ENCODE measurements at regions not wholly inside any gene's neighbourhood (a gene's known extent, or its start where the extent isn't known, plus 50 kb on each side); places are given as distances from the start of the nearest gene placed in this dataset.

DNA sequence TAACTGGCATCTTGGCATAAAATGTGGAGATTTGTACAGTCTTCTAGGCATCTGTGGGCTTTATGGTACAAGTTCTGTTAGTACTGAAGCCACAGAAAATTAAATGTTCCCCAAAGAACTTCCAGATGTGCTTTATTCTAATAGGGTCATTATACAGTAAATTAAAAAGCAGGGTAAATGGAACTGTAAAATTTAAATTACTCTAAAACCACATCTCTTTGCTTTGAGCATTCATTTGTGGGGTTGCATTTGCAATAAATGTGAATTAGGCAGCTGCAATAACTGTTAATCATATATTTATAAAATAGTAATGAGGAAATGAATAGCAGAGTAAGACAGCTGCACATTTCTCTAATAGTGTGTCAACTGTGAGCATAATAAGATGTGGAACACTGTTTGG lies 151.5 kb downstream of the BUB3 start:
- no peaks in the 10 kb centered on the region for H3K27me3 ChIP-seq (ENCODE audit: insufficient read depth, poor library complexity, severe bottlenecking)
- no peak overlapping the region for H3K27ac ChIP-seq (replicated peaks)
- no peak for TF ChIP-seq GABPA (IDR thresholded peaks at IDR 0.05; ENCODE audit: low read depth)
- TF ChIP-seq SPI1 (IDR thresholded peaks at IDR 0.05; ENCODE audit: borderline replicate concordance, low read depth): no peak
- TF ChIP-seq CTCF (IDR thresholded peaks at IDR 0.05; ENCODE audit: insufficient read depth, low read length): no peak
- H3K4me3 ChIP-seq (replicated peaks; ENCODE audit: insufficient read depth, low read length): no peak overlapping the region
- no peak for DNase-seq (ENCODE audit: low read depth in 1 of 2, low spot score in 1 of 2)

DNA sequence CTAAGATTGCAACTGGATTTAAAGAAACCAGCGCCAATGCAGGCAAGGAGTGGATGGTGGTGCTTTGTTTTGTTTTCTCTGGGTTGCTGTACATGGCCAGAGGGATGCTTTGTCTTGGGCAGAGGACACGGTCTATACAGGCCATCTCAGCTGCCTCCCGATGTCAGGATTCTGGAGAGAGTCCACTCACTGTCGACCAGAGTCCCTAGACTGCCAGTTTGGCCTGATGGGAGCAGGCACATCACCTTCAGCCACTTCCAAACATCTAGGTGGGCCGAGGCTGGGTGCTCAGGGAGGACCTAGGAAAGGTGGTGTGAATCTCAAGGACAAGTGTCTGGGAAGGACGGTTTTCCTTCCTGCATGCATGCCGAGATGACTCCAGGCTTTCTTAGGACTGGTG lies 152.1 kb downstream of the BUB3 start:
- DNase-seq (ENCODE audit: low read depth in 1 of 2, low spot score in 1 of 2): no peak
- TF ChIP-seq CTCF (IDR thresholded peaks at IDR 0.05; ENCODE audit: insufficient read depth, low read length): no peak
- TF ChIP-seq GABPA (IDR thresholded peaks at IDR 0.05; ENCODE audit: low read depth): no peak
- no peak for TF ChIP-seq POLR2AphosphoS5 (IDR thresholded peaks at IDR 0.05; ENCODE audit: low read depth)
- TF ChIP-seq, protein P1, sequence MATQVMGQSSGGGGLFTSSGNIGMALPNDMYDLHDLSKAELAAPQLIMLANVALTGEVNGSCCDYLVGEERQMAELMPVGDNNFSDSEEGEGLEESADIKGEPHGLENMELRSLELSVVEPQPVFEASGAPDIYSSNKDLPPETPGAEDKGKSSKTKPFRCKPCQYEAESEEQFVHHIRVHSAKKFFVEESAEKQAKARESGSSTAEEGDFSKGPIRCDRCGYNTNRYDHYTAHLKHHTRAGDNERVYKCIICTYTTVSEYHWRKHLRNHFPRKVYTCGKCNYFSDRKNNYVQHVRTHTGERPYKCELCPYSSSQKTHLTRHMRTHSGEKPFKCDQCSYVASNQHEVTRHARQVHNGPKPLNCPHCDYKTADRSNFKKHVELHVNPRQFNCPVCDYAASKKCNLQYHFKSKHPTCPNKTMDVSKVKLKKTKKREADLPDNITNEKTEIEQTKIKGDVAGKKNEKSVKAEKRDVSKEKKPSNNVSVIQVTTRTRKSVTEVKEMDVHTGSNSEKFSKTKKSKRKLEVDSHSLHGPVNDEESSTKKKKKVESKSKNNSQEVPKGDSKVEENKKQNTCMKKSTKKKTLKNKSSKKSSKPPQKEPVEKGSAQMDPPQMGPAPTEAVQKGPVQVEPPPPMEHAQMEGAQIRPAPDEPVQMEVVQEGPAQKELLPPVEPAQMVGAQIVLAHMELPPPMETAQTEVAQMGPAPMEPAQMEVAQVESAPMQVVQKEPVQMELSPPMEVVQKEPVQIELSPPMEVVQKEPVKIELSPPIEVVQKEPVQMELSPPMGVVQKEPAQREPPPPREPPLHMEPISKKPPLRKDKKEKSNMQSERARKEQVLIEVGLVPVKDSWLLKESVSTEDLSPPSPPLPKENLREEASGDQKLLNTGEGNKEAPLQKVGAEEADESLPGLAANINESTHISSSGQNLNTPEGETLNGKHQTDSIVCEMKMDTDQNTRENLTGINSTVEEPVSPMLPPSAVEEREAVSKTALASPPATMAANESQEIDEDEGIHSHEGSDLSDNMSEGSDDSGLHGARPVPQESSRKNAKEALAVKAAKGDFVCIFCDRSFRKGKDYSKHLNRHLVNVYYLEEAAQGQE (IDR thresholded peaks at IDR 0.05; ENCODE audit: insufficient replicate concordance, low read depth): no peak
- no peak for TF ChIP-seq SPI1 (IDR thresholded peaks at IDR 0.05; ENCODE audit: borderline replicate concordance, low read depth)
- no peak overlapping the region for H3K4me3 ChIP-seq (replicated peaks; ENCODE audit: insufficient read depth, low read length)

DNA sequence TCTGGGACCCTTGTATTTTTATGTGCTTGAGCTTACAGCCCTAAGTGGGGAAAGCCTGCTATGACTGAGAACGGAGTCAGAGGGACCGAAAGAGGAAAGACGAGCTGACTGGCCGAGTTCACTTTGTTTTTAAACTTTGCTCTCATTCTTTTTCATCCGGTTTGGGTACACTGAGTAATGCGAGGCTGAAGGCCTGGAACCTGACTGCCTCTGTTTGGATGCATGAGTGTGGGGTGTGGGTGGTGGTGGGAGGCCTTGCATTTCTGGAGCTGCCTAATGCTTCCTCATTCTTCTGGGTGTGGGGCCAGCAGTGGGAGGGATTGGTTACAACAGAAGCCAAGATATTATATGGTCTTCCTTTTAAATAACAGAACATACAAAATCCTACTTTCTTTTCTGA lies 155.5 kb downstream of the BUB3 start:
- peaks cover 2% of the 10 kb centered on the region for H3K27me3 ChIP-seq (ENCODE audit: insufficient read depth, poor library complexity, severe bottlenecking)
- H3K27ac ChIP-seq (replicated peaks): no peak overlapping the region
- peak in 1 of 2 experiments; percentile 30 for DNase-seq (ENCODE audit: low read depth in 1 of 2, low spot score in 1 of 2)
- no peak overlapping the region for H3K4me3 ChIP-seq (replicated peaks; ENCODE audit: insufficient read depth, low read length)
- no peak for TF ChIP-seq SPI1 (IDR thresholded peaks at IDR 0.05; ENCODE audit: borderline replicate concordance, low read depth)
- TF ChIP-seq, protein P1 (IDR thresholded peaks at IDR 0.05; ENCODE audit: insufficient replicate concordance, low read depth): no peak
- TF ChIP-seq POLR2AphosphoS5 (IDR thresholded peaks at IDR 0.05; ENCODE audit: low read depth): no peak
- TF ChIP-seq CTCF (IDR thresholded peaks at IDR 0.05; ENCODE audit: insufficient read depth, low read length): no peak
- no peak for TF ChIP-seq GABPA (IDR thresholded peaks at IDR 0.05; ENCODE audit: low read depth)

More for the DNA sequence above, 152.1 kb downstream of the BUB3 start:
- Histone ChIP-seq H3K27me3 (ENCODE audit: insufficient read depth, poor library complexity, severe bottlenecking) (no peaks in the 10 kb centered on the region), H3K27ac (replicated peaks) (no peak overlapping the region)

- H3K27ac ChIP-seq (replicated peaks): no peak overlapping the region
- no peak overlapping the region for H3K4me3 ChIP-seq (replicated peaks; ENCODE audit: insufficient read depth, low read length)
- peaks cover 2% of the 10 kb centered on the region for H3K27me3 ChIP-seq (ENCODE audit: insufficient read depth, poor library complexity, severe bottlenecking)
- no peak for DNase-seq (ENCODE audit: low read depth in 1 of 2, low spot score in 1 of 2)
- TF ChIP-seq, protein P1 (IDR thresholded peaks at IDR 0.05; ENCODE audit: insufficient replicate concordance, low read depth): no peak
Observed at GRCh38 chr10:123316776-123317175, 162.6 kb downstream of the BUB3 start.
